Panc1 (cell line): ENCODE measurements at regions not wholly inside any gene's neighbourhood (a gene's known extent, or its start where the extent isn't known, plus 50 kb on each side); places are given as distances from the start of the nearest gene placed in this dataset.

ENCODE experiments used
- ATAC-seq: fragments of 200-7000 bp; cut with Tn5 transposase; 2 replicates; pipeline ENCODE4 v1.9.1; 2020; ENCODE audit warnings: mild to moderate bottlenecking, moderate library complexity
- BruUV-seq: library from RNA; stranded (reverse); fragments of 400-500 nt; replicated peaks from 2 replicates; lab custom pipeline; 2021; lab: Mats Ljungman, UMichigan
- CTCF ChIA-PET: fragments of 300-600 bp; sonication (Branson Sonifier 250); formaldehyde crosslinking; loops from one replicate; lab custom pipeline; 2022; ENCODE audit warnings: antibody characterized with exemption; lab: Charles Lee
- POLR2A ChIA-PET: fragments of 300-600 bp; sonication (Branson Sonifier 250); formaldehyde crosslinking; loops from one replicate; lab custom pipeline; 2022; ENCODE audit warnings: antibody characterized with exemption; lab: Charles Lee
- DNase-seq: peaks from one replicate; pipeline ENCODE4 v3.0.0-alpha.2; 2010; ENCODE audit warnings: low read depth, low spot score
- H3K27ac ChIP-seq: 2 replicates; pipeline ENCODE4 v1.5.1; 2011; ENCODE audit warnings: mild to moderate bottlenecking, low read length, inconsistent platforms
- H3K27me3 ChIP-seq: fragments of 200-500 bp; sonication (Bioruptor generic); 2 replicates; pipeline ENCODE4 v1.6.0; 2014; ENCODE audit warnings: low read length, inconsistent platforms; ENCODE audit not compliant: control insufficient read depth, insufficient read depth
- H3K36me3 ChIP-seq: fragments of 200-500 bp; sonication (Bioruptor generic); 2 replicates; pipeline ENCODE4 v1.5.1; 2014; ENCODE audit warnings: inconsistent platforms, mild to moderate bottlenecking, low read length, moderate library complexity; ENCODE audit not compliant: control insufficient read depth, insufficient read depth
- H3K4me1 ChIP-seq: 2 replicates; pipeline ENCODE4 v1.5.1; 2011; ENCODE audit warnings: inconsistent platforms, mild to moderate bottlenecking, low read length, moderate library complexity; ENCODE audit not compliant: control insufficient read depth, insufficient read depth
- H3K4me3 ChIP-seq, 2 experiments: 2 replicates each; pipeline ENCODE4 v1.5.1; 2011 to 2012; ENCODE audit warnings: low read depth in 2 of 2, low read length in 2 of 2, mild to moderate bottlenecking in 2 of 2, inconsistent platforms in 1 of 2, moderate library complexity in 1 of 2
- H3K9me3 ChIP-seq: fragments of 200-500 bp; sonication (Bioruptor generic); 2 replicates; pipeline ENCODE4 v1.5.1; 2014; ENCODE audit warnings: low read depth, mild to moderate bottlenecking, inconsistent platforms, low read length, moderate library complexity; ENCODE audit not compliant: control insufficient read depth, insufficient read depth
- CTCF ChIP-seq: fragments of 450-650 bp; IDR thresholded peaks from 2 replicates; pipeline ENCODE4 v1.5.1; 2017; ENCODE audit warnings: mild to moderate bottlenecking
- POLR2AphosphoS5 ChIP-seq: IDR thresholded peaks from 2 replicates; pipeline ENCODE4 v1.6.1; 2012; ENCODE audit warnings: mild to moderate bottlenecking, low read depth, low read length, moderate library complexity
- REST ChIP-seq, 2 experiments: IDR thresholded peaks; 2 replicates each; pipeline ENCODE4 v1.6.1; 2011 to 2012; ENCODE audit warnings: low read depth in 2 of 2, control low read depth in 1 of 2, low read length in 1 of 2, mild to moderate bottlenecking in 1 of 2, moderate library complexity in 1 of 2; ENCODE audit not compliant: insufficient read depth in 1 of 2
- SIN3A ChIP-seq: IDR thresholded peaks from 2 replicates; pipeline ENCODE4 v1.6.1; 2012; ENCODE audit warnings: low read depth, mild to moderate bottlenecking, low read length, moderate library complexity, borderline replicate concordance; ENCODE audit not compliant: insufficient read depth
- TCF7L2 ChIP-seq: IDR thresholded peaks from 2 replicates; pipeline ENCODE4 v1.6.1; 2011; ENCODE audit warnings: mild to moderate bottlenecking, low read depth, low read length, inconsistent platforms
- in situ Hi-C: cut with HindIII; loops from 2 replicates; pipeline ENCODE4 v1.10.0; 2016; ENCODE audit warnings: low sequenced_read_pairs, low pct_unique_long_range_greater_than_20kb
- intact Hi-C: fragments of 100-400 bp; cut with micrococcal nuclease; formaldehyde crosslinking; loops from one replicate; pipeline ENCODE4 v1.10.0; 2022; ENCODE audit not compliant: unreplicated experiment

GRCh38 chr2:129887688-129888266 lies 91.7 kb upstream of the RAB6C start:
- no TSS peak for BruUV-seq
- in situ Hi-C loops, result no loop called here

GRCh38 chr2:129888461-129888860 lies 91.0 kb upstream of the RAB6C start:
- no peaks in the 10 kb centered on the region for H3K4me1 ChIP-seq
- CTCF ChIA-PET, result no interaction called here
- POLR2A ChIA-PET, result no interaction called here
- intact Hi-C loops, result no loop called here
- H3K27me3 ChIP-seq, result peaks cover 4% of the 10 kb centered on the region; the same call in 1 of the 2 replicates
- H3K27ac ChIP-seq, result no peak overlapping the region
- no peak overlapping the region for H3K4me3 ChIP-seq
- no peaks in the 10 kb centered on the region for H3K9me3 ChIP-seq
- in situ Hi-C loops, result no loop called here
- no peak for DNase-seq
- no peaks in the 10 kb centered on the region for H3K36me3 ChIP-seq
- TF ChIP-seq CTCF (no peak), POLR2AphosphoS5 (no peak), REST (IDR thresholded peaks at IDR 0.05; ENCODE audit: insufficient read depth in 1 of 2, low read depth in 2 of 2, low read length in 1 of 2) (no peak), TCF7L2 (no peak), SIN3A (no peak)
- ATAC-seq, result no peak
- BruUV-seq, result no TSS peak

More at GRCh38 chr2:129887688-129888266, 91.7 kb upstream of the RAB6C start:
- CTCF ChIA-PET, result no interaction called here
- Histone ChIP-seq H3K36me3 (no peaks in the 10 kb centered on the region), H3K9me3 (no peaks in the 10 kb centered on the region), H3K4me3 (no peak overlapping the region), H3K27me3 (peaks cover 2% of the 10 kb centered on the region; the same call in 1 of the 2 replicates), H3K4me1 (no peaks in the 10 kb centered on the region), H3K27ac (no peak overlapping the region)
- TF ChIP-seq POLR2AphosphoS5 (no peak), CTCF (no peak)
- no peak for DNase-seq
- no peak for ATAC-seq
- intact Hi-C loops, result no loop called here
- POLR2A ChIA-PET, result no interaction called here
